ENCODE measurements at regions not wholly inside any gene's neighbourhood (a gene's known extent, or its start where the extent isn't known, plus 50 kb on each side); places are given as distances from the start of the nearest gene placed in this dataset.

- TF ChIP-seq GATA2 (IDR thresholded peaks at IDR 0.05; ENCODE audit: low read depth, low read length) (no peak), GATA3 (IDR thresholded peaks at IDR 0.05; ENCODE audit: low read depth, low read length) (no peak)
These were observed 1004.3 kb upstream of the SEMA6D start for GRCh38 chr15:46713045-46713444.
